ENCODE measurements at regions not wholly inside any gene's neighbourhood (a gene's known extent, or its start where the extent isn't known, plus 50 kb on each side); places are given as distances from the start of the nearest gene placed in this dataset.
"Not testable (repeated sequence)": the region's sequence is repeated elsewhere in the genome, so short reads cannot be mapped to it uniquely, and the experiment has no call there.

- H4K20me1 ChIP-seq (ENCODE audit: insufficient read depth, low read length); H3K9me3 ChIP-seq (replicated peaks in 1 of 2; ENCODE audit: control insufficient read depth in 1 of 2, insufficient read depth in 1 of 2, low read length in 2 of 2); H3K4me2 ChIP-seq (replicated peaks; ENCODE audit: extremely low read depth, low read length, poor library complexity, severe bottlenecking); H3K27me3 Mint-ChIP-seq (ENCODE audit: low read depth in 3 of 3); H3K27me3 ChIP-seq (ENCODE audit: control insufficient read depth in 2 of 2, insufficient read depth in 2 of 2, low read length in 2 of 2); H3K27ac Mint-ChIP-seq; intact Hi-C loops (cut with micrococcal nuclease); H3K36me3 Mint-ChIP-seq; DNase-seq; H3K27ac ChIP-seq (ENCODE audit: low read depth in 1 of 2, low read length in 2 of 2); H3K4me3 ChIP-seq (replicated peaks in 1 of 3; ENCODE audit: low read depth in 2 of 3, low read length in 3 of 3); H3K9me3 Mint-ChIP-seq; H3K79me2 ChIP-seq (ENCODE audit: insufficient read depth, low read length); H3K36me3 ChIP-seq (replicated peaks in 1 of 2; ENCODE audit: control insufficient read depth in 1 of 2, insufficient read depth in 2 of 2, low read length in 2 of 2); H3K4me3 Mint-ChIP-seq; H3K9ac ChIP-seq (ENCODE audit: insufficient read depth, low read length, poor library complexity, severe bottlenecking); H2AFZ ChIP-seq (ENCODE audit: insufficient read depth, low read depth, low read length, poor library complexity, severe bottlenecking); H3K4me1 Mint-ChIP-seq; H3K4me1 ChIP-seq (ENCODE audit: control insufficient read depth in 1 of 2, insufficient read depth in 2 of 2, low read length in 2 of 2): not testable (repeated sequence)
Observed at GRCh38 chr17:22099633-22100032, 407.3 kb downstream of the KCNJ18 start.

- H3K27me3 Mint-ChIP-seq (ENCODE audit: low read depth in 3 of 3): no peaks in the 10 kb centered on the region
- H3K4me3 Mint-ChIP-seq: no peak overlapping the region
- no peak overlapping the region for H3K27ac Mint-ChIP-seq
- DNase-seq: no peak
- Histone ChIP-seq H3K4me3 (replicated peaks in 1 of 3; ENCODE audit: low read depth in 2 of 3, low read length in 3 of 3) (no peak overlapping the region), H4K20me1 (ENCODE audit: insufficient read depth, low read length) (no peaks in the 10 kb centered on the region), H3K36me3 (replicated peaks in 1 of 2; ENCODE audit: control insufficient read depth in 1 of 2, insufficient read depth in 2 of 2, low read length in 2 of 2) (no peaks in the 10 kb centered on the region), H3K4me1 (ENCODE audit: control insufficient read depth in 1 of 2, insufficient read depth in 2 of 2, low read length in 2 of 2) (no peaks in the 10 kb centered on the region), H2AFZ (ENCODE audit: insufficient read depth, low read depth, low read length, poor library complexity, severe bottlenecking) (no peak overlapping the region), H3K9ac (ENCODE audit: insufficient read depth, low read length, poor library complexity, severe bottlenecking) (no peak overlapping the region), H3K9me3 (replicated peaks in 1 of 2; ENCODE audit: control insufficient read depth in 1 of 2, insufficient read depth in 1 of 2, low read length in 2 of 2) (peaks cover 0 to 6% of the 10 kb centered on the region in 2 donors), H3K27me3 (ENCODE audit: control insufficient read depth in 2 of 2, insufficient read depth in 2 of 2, low read length in 2 of 2) (no peaks in the 10 kb centered on the region), H3K4me2 (replicated peaks; ENCODE audit: extremely low read depth, low read length, poor library complexity, severe bottlenecking) (no peak overlapping the region), H3K27ac (ENCODE audit: low read depth in 1 of 2, low read length in 2 of 2) (no peak overlapping the region), H3K79me2 (ENCODE audit: insufficient read depth, low read length) (no peaks in the 10 kb centered on the region)
- no peaks in the 10 kb centered on the region for H3K36me3 Mint-ChIP-seq
- no peak for TF ChIP-seq CTCF (IDR thresholded peaks at IDR 0.05)
- H3K9me3 Mint-ChIP-seq: peaks cover 0 to 4% (median 0%) of the 10 kb centered on the region in 7 donors
- H3K4me1 Mint-ChIP-seq: no peaks in the 10 kb centered on the region
- 96% methylated on average over 4 of the region's 6 CpGs for WGBS (ENCODE audit: insufficient coverage)
- intact Hi-C loops (cut with micrococcal nuclease): no loop called here
Observed at GRCh38 chr17:22102177-22102576, 409.9 kb downstream of the KCNJ18 start.

GRCh38 chr17:22116720-22117119 is 424.4 kb downstream of the KCNJ18 start:
- H3K4me1 ChIP-seq (ENCODE audit: control insufficient read depth in 1 of 2, insufficient read depth in 2 of 2, low read length in 2 of 2); H2AFZ ChIP-seq (ENCODE audit: insufficient read depth, low read depth, low read length, poor library complexity, severe bottlenecking); H4K20me1 ChIP-seq (ENCODE audit: insufficient read depth, low read length); H3K79me2 ChIP-seq (ENCODE audit: insufficient read depth, low read length); intact Hi-C loops (cut with micrococcal nuclease); H3K27me3 ChIP-seq (ENCODE audit: control insufficient read depth in 2 of 2, insufficient read depth in 2 of 2, low read length in 2 of 2); H3K4me2 ChIP-seq (replicated peaks; ENCODE audit: extremely low read depth, low read length, poor library complexity, severe bottlenecking); H3K27me3 Mint-ChIP-seq (ENCODE audit: low read depth in 3 of 3); H3K9me3 ChIP-seq (replicated peaks in 1 of 2; ENCODE audit: control insufficient read depth in 1 of 2, insufficient read depth in 1 of 2, low read length in 2 of 2); H3K4me1 Mint-ChIP-seq; H3K9ac ChIP-seq (ENCODE audit: insufficient read depth, low read length, poor library complexity, severe bottlenecking); H3K27ac Mint-ChIP-seq; H3K27ac ChIP-seq (ENCODE audit: low read depth in 1 of 2, low read length in 2 of 2); H3K36me3 Mint-ChIP-seq; H3K4me3 ChIP-seq (replicated peaks in 1 of 3; ENCODE audit: low read depth in 2 of 3, low read length in 3 of 3); H3K4me3 Mint-ChIP-seq; DNase-seq; H3K36me3 ChIP-seq (replicated peaks in 1 of 2; ENCODE audit: control insufficient read depth in 1 of 2, insufficient read depth in 2 of 2, low read length in 2 of 2); H3K9me3 Mint-ChIP-seq: not testable (repeated sequence)
- WGBS (ENCODE audit: insufficient coverage): no CpG with 5 or more reads among the region's 3 CpGs

GRCh38 chr17:22117401-22117800 is 425.1 kb downstream of the KCNJ18 start:
- H4K20me1 ChIP-seq (ENCODE audit: insufficient read depth, low read length); H3K79me2 ChIP-seq (ENCODE audit: insufficient read depth, low read length); H3K4me2 ChIP-seq (replicated peaks; ENCODE audit: extremely low read depth, low read length, poor library complexity, severe bottlenecking); intact Hi-C loops (cut with micrococcal nuclease); H3K4me3 Mint-ChIP-seq; H2AFZ ChIP-seq (ENCODE audit: insufficient read depth, low read depth, low read length, poor library complexity, severe bottlenecking); H3K27me3 ChIP-seq (ENCODE audit: control insufficient read depth in 2 of 2, insufficient read depth in 2 of 2, low read length in 2 of 2); H3K27ac ChIP-seq (ENCODE audit: low read depth in 1 of 2, low read length in 2 of 2); H3K36me3 ChIP-seq (replicated peaks in 1 of 2; ENCODE audit: control insufficient read depth in 1 of 2, insufficient read depth in 2 of 2, low read length in 2 of 2); H3K9ac ChIP-seq (ENCODE audit: insufficient read depth, low read length, poor library complexity, severe bottlenecking); H3K4me1 Mint-ChIP-seq; H3K9me3 ChIP-seq (replicated peaks in 1 of 2; ENCODE audit: control insufficient read depth in 1 of 2, insufficient read depth in 1 of 2, low read length in 2 of 2); H3K4me3 ChIP-seq (replicated peaks in 1 of 3; ENCODE audit: low read depth in 2 of 3, low read length in 3 of 3); H3K9me3 Mint-ChIP-seq; H3K27me3 Mint-ChIP-seq (ENCODE audit: low read depth in 3 of 3); H3K36me3 Mint-ChIP-seq; H3K4me1 ChIP-seq (ENCODE audit: control insufficient read depth in 1 of 2, insufficient read depth in 2 of 2, low read length in 2 of 2); DNase-seq; H3K27ac Mint-ChIP-seq: not testable (repeated sequence)
- WGBS (ENCODE audit: insufficient coverage): no CpG with 5 or more reads among the region's 2 CpGs

Data from CD14-positive monocyte (primary cell).